PC-9 (cell line): ENCODE measurements at regions not wholly inside any gene's neighbourhood (a gene's known extent, or its start where the extent isn't known, plus 50 kb on each side); places are given as distances from the start of the nearest gene placed in this dataset.
"Not testable (repeated sequence)": the region's sequence is repeated elsewhere in the genome, so short reads cannot be mapped to it uniquely, and the experiment has no call there.

Experiments
- BruUV-seq: library from RNA; stranded (reverse); fragments of 400-500 nt; replicated peaks from 2 replicates; lab custom pipeline; 2021; lab: Mats Ljungman, UMichigan
- CTCF ChIA-PET: fragments of 300-600 bp; sonication (Branson Sonifier 250); formaldehyde crosslinking; loops from one replicate; lab custom pipeline; 2022; ENCODE audit warnings: antibody characterized with exemption; lab: Charles Lee
- POLR2A ChIA-PET: fragments of 300-600 bp; sonication (Branson Sonifier 250); formaldehyde crosslinking; loops from one replicate; lab custom pipeline; 2022; ENCODE audit warnings: antibody characterized with exemption; ENCODE audit not compliant: unreplicated experiment; lab: Charles Lee
- DNase-seq, 2 experiments: peaks; one replicate each; pipeline versions ENCODE4 v3.0.0 to v3.0.0-alpha.2; 2015 to 2022; ENCODE audit warnings: mixed read lengths in 1 of 2
- H2AFZ ChIP-seq: fragments of 200-600 bp; sonication (generic); 2 replicates; pipeline ENCODE4 v1.8.1; 2017; ENCODE audit warnings: antibody characterized with exemption
- H3F3A ChIP-seq: fragments of 200-600 bp; sonication (generic); 2 replicates; pipeline ENCODE4 v1.8.1; 2017; ENCODE audit warnings: antibody characterized with exemption, mild to moderate bottlenecking, low read depth; ENCODE audit not compliant: insufficient read depth
- H3K27ac ChIP-seq: fragments of 200-600 bp; sonication (generic); 2 replicates; pipeline ENCODE4 v1.6.1; 2016; ENCODE audit warnings: mixed run types
- H3K27me3 ChIP-seq: fragments of 200-600 bp; sonication (generic); 2 replicates; pipeline ENCODE4 v1.6.1; 2016; ENCODE audit warnings: low read depth, mixed run types; ENCODE audit not compliant: insufficient read depth
- H3K36me3 ChIP-seq: fragments of 200-600 bp; sonication (generic); 2 replicates; pipeline ENCODE4 v1.6.1; 2016; ENCODE audit warnings: low read depth, mixed run types
- H3K4me1 ChIP-seq: fragments of 200-600 bp; sonication (generic); replicated peaks from 2 replicates; pipeline ENCODE4 v1.6.1; 2016; ENCODE audit warnings: mixed run types; ENCODE audit not compliant: insufficient read depth
- H3K4me2 ChIP-seq: fragments of 200-600 bp; sonication (generic); 2 replicates; pipeline ENCODE4 v1.6.1; 2017; ENCODE audit warnings: mixed run types
- H3K4me3 ChIP-seq: fragments of 200-600 bp; sonication (generic); 2 replicates; pipeline ENCODE4 v1.6.1; 2016; ENCODE audit warnings: mixed run types
- H3K79me2 ChIP-seq: fragments of 200-600 bp; sonication (generic); 2 replicates; pipeline ENCODE4 v1.6.1; 2017; ENCODE audit warnings: low read depth, mixed run types
- H3K9me2 ChIP-seq: fragments of 200-600 bp; sonication (generic); 2 replicates; pipeline ENCODE4 v1.8.1; 2017; ENCODE audit warnings: mild to moderate bottlenecking; ENCODE audit not compliant: insufficient read depth
- H3K9me3 ChIP-seq: fragments of 200-600 bp; sonication (generic); 2 replicates; pipeline ENCODE4 v1.8.1; 2016; ENCODE audit warnings: low read depth; ENCODE audit not compliant: insufficient read depth
- H4K20me1 ChIP-seq: fragments of 200-600 bp; sonication (generic); 2 replicates; pipeline ENCODE4 v1.8.1; 2017; ENCODE audit not compliant: insufficient read depth
- CTCF ChIP-seq: fragments of 200-600 bp; sonication (generic); conservative IDR thresholded peaks from 2 replicates; pipeline ENCODE4 v1.6.1; 2017; ENCODE audit warnings: mixed run types, antibody characterized with exemption, mild to moderate bottlenecking, moderate library complexity
- EZH2 ChIP-seq: fragments of 200-600 bp; sonication (generic); IDR thresholded peaks from 2 replicates; pipeline ENCODE4 v1.8.0; 2017; ENCODE audit warnings: antibody characterized with exemption, low read depth
- intact Hi-C: fragments of 100-400 bp; cut with micrococcal nuclease; formaldehyde crosslinking; loops from one replicate; pipeline ENCODE4 v1.10.0; 2022; ENCODE audit not compliant: unreplicated experiment

- no peak for DNase-seq
- ChIA-PET CTCF (no interaction called here), POLR2A (no interaction called here)
- Histone ChIP-seq H4K20me1 (no peaks in the 10 kb centered on the region), H3K27me3 (no peaks in the 10 kb centered on the region), H3K9me3 (no peaks in the 10 kb centered on the region), H3K27ac (no peak overlapping the region), H3K36me3 (no peaks in the 10 kb centered on the region), H3F3A (no peaks in the 10 kb centered on the region), H2AFZ (no peak overlapping the region), H3K4me3 (no peak overlapping the region), H3K9me2 (no peaks in the 10 kb centered on the region), H3K4me2 (no peak overlapping the region), H3K79me2 (no peaks in the 10 kb centered on the region), H3K4me1 (no peaks in the 10 kb centered on the region)
- TF ChIP-seq EZH2: no peak
- TF ChIP-seq CTCF: no peak
- intact Hi-C loops: no loop called here
- no TSS peak for BruUV-seq
Measured at GRCh38 chr4:119394826-119395225, 72.9 kb upstream of the FABP2 start.

- H2AFZ ChIP-seq, H3K4me1 ChIP-seq, H3K79me2 ChIP-seq, H3K27me3 ChIP-seq, CTCF ChIA-PET, H3K4me3 ChIP-seq, H3K36me3 ChIP-seq, H3K9me3 ChIP-seq, intact Hi-C loops, H3F3A ChIP-seq, DNase-seq, H4K20me1 ChIP-seq, BruUV-seq, POLR2A ChIA-PET, H3K9me2 ChIP-seq, H3K4me2 ChIP-seq, H3K27ac ChIP-seq: not testable (repeated sequence)
Measured at GRCh38 chr4:119388791-119389190, 66.9 kb upstream of the FABP2 start.

- H3K9me2 ChIP-seq, POLR2A ChIA-PET, H3K4me2 ChIP-seq, H3K4me3 ChIP-seq, BruUV-seq, H3K36me3 ChIP-seq, H3K79me2 ChIP-seq, CTCF ChIA-PET, H3K9me3 ChIP-seq, H2AFZ ChIP-seq, H4K20me1 ChIP-seq, H3K27me3 ChIP-seq, H3K27ac ChIP-seq, DNase-seq, H3F3A ChIP-seq, H3K4me1 ChIP-seq, intact Hi-C loops: not testable (repeated sequence)
Measured at GRCh38 chr4:119374616-119375015, 52.7 kb upstream of the FABP2 start.

- H3K27ac ChIP-seq, POLR2A ChIA-PET, H3K4me2 ChIP-seq, intact Hi-C loops, H2AFZ ChIP-seq, H3K36me3 ChIP-seq, H4K20me1 ChIP-seq, H3K79me2 ChIP-seq, CTCF ChIA-PET, BruUV-seq, H3K4me3 ChIP-seq, H3F3A ChIP-seq, H3K4me1 ChIP-seq, H3K9me3 ChIP-seq, H3K9me2 ChIP-seq, DNase-seq, H3K27me3 ChIP-seq: not testable (repeated sequence)
Measured at GRCh38 chr4:119372316-119373062, 50.6 kb upstream of the FABP2 start.
